Parathyroid adenoma (tissue), 2 donors: ENCODE measurements at regions not wholly inside any gene's neighbourhood (a gene's known extent, or its start where the extent isn't known, plus 50 kb on each side); places are given as distances from the start of the nearest gene placed in this dataset.

ENCODE experiments used
- H2AFZ ChIP-seq: fragments of 300-600 bp; sonication (generic); one replicate; pipeline ENCODE4 v1.7.0; 2017; ENCODE audit warnings: antibody characterized with exemption, mild to moderate bottlenecking
- H3K27ac ChIP-seq: fragments of 300-600 bp; sonication (generic); one replicate; pipeline ENCODE4 v1.7.0; 2017
- H3K27me3 ChIP-seq: fragments of 300-600 bp; sonication (generic); one replicate; pipeline ENCODE4 v1.7.0; 2017; ENCODE audit warnings: low read length; ENCODE audit not compliant: control insufficient read depth, insufficient read depth
- H3K36me3 ChIP-seq: fragments of 300-600 bp; sonication (generic); one replicate; pipeline ENCODE4 v1.7.0; 2017; ENCODE audit warnings: low read length; ENCODE audit not compliant: control insufficient read depth, insufficient read depth
- H3K4me1 ChIP-seq: fragments of 300-600 bp; sonication (generic); one replicate; pipeline ENCODE4 v1.7.0; 2017; ENCODE audit warnings: control low read depth
- H3K4me2 ChIP-seq: fragments of 300-600 bp; sonication (generic); one replicate; pipeline ENCODE4 v1.7.0; 2017; ENCODE audit warnings: low read length
- H3K4me3 ChIP-seq: fragments of 300-600 bp; sonication (generic); one replicate; pipeline ENCODE4 v1.7.0; 2017; ENCODE audit warnings: low read depth, low read length
- H3K79me2 ChIP-seq: fragments of 300-600 bp; sonication (generic); one replicate; pipeline ENCODE4 v1.7.0; 2017; ENCODE audit warnings: control low read depth
- H3K9ac ChIP-seq: fragments of 300-600 bp; sonication (generic); one replicate; pipeline ENCODE4 v1.7.0; 2017; ENCODE audit warnings: mild to moderate bottlenecking
- H3K9me3 ChIP-seq: fragments of 300-600 bp; sonication (generic); one replicate; pipeline ENCODE4 v1.7.0; 2017; ENCODE audit warnings: low read length; ENCODE audit not compliant: control insufficient read depth
- TF ChIP-seq, protein P1 (sequence below): fragments of 300-600 bp; sonication (generic); IDR thresholded peaks from one replicate; pipeline ENCODE4 v1.7.0; 2017; ENCODE audit warnings: antibody characterized with exemption, mild to moderate bottlenecking
- donor health status: primary hyperparathyroidism.

DNA sequence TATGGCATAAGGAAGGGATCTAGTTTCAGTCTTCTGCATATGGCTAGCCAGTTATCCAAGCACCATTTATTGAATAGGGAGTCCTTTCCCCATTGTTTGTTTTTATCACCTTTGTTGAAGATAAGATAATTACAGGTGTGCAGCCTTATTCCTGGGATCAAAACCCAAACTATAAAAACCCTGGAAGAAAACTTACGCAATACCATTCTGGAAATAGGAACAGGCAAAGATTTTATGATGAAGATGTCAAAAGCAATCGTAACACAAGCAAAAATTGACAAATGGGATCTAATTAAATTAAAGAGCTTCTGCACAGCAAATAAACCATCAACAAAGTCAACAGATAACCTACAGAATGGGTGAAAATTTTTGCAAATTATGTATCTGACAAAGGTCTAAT, 128.5 kb upstream of the DCN start:
- Histone ChIP-seq H3K36me3 (no peaks in the 10 kb centered on the region), H3K4me2 (no peak overlapping the region), H3K4me3 (no peak overlapping the region), H3K27me3 (no peaks in the 10 kb centered on the region), H3K79me2 (no peaks in the 10 kb centered on the region), H2AFZ (no peak overlapping the region), H3K9me3 (peaks cover 2% of the 10 kb centered on the region), H3K9ac (no peak overlapping the region), H3K4me1 (no peaks in the 10 kb centered on the region), H3K27ac (no peak overlapping the region)
- TF ChIP-seq, protein P1, sequence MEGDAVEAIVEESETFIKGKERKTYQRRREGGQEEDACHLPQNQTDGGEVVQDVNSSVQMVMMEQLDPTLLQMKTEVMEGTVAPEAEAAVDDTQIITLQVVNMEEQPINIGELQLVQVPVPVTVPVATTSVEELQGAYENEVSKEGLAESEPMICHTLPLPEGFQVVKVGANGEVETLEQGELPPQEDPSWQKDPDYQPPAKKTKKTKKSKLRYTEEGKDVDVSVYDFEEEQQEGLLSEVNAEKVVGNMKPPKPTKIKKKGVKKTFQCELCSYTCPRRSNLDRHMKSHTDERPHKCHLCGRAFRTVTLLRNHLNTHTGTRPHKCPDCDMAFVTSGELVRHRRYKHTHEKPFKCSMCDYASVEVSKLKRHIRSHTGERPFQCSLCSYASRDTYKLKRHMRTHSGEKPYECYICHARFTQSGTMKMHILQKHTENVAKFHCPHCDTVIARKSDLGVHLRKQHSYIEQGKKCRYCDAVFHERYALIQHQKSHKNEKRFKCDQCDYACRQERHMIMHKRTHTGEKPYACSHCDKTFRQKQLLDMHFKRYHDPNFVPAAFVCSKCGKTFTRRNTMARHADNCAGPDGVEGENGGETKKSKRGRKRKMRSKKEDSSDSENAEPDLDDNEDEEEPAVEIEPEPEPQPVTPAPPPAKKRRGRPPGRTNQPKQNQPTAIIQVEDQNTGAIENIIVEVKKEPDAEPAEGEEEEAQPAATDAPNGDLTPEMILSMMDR = no peak

- Histone ChIP-seq H3K4me1 (no peaks in the 10 kb centered on the region), H3K4me2 (no peak overlapping the region), H3K79me2 (no peaks in the 10 kb centered on the region), H3K36me3 (no peaks in the 10 kb centered on the region), H3K4me3 (no peak overlapping the region), H3K9ac (no peak overlapping the region), H3K27me3 (no peaks in the 10 kb centered on the region), H3K27ac (no peak overlapping the region), H3K9me3 (no peaks in the 10 kb centered on the region), H2AFZ (no peak overlapping the region)
- TF ChIP-seq, protein P1 = no peak
Measured at GRCh38 chr12:91309450-91309849, 126.8 kb upstream of the DCN start.

DNA sequence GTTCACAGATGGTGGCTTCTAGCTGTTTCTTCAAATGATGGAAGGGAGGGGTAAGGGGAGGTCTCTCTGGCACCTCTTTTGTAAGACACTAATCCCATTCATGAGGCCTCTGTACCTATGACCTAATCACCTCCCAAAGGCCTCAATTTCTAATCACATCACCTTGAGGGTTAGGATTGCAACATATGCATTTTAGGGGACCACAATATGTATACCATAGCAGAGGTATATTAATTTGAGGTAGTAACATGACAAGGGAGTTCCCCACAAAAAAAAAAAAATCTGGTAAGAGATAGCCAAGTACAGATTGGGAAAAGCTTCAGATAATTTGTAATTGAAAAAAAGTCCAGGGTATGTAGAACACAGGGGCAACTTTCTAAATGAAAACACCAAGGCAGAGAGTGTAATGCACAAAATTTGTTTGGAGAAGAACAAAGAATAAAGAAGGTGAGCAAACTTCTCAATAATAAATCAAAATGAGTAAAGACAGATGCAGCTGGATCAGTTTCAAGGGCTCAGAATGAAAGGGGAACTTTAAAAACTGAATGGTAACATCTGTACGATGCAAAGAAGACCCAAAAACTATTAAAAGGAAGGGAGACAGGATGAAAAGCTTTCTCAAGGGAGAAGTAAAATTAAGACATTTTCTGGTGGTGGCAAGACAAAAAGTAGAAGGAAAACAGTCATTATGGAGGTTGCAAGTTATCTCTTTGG, 125.5 kb upstream of the DCN start:
- Histone ChIP-seq H3K27me3 (no peaks in the 10 kb centered on the region), H3K27ac (no peak overlapping the region)

GRCh38 chr12:91290354-91290753, 107.7 kb upstream of the DCN start:
- no peaks in the 10 kb centered on the region for H3K4me1 ChIP-seq
- no peak overlapping the region for H2AFZ ChIP-seq
- H3K27ac ChIP-seq = no peak overlapping the region
- H3K4me3 ChIP-seq = no peak overlapping the region
- no peaks in the 10 kb centered on the region for H3K79me2 ChIP-seq
- no peaks in the 10 kb centered on the region for H3K36me3 ChIP-seq
- TF ChIP-seq, protein P1 = no peak
- H3K27me3 ChIP-seq = no peaks in the 10 kb centered on the region
- no peaks in the 10 kb centered on the region for H3K9me3 ChIP-seq
- no peak overlapping the region for H3K9ac ChIP-seq
- H3K4me2 ChIP-seq = no peak overlapping the region

More for the DNA sequence above, 125.5 kb upstream of the DCN start:
- no peak overlapping the region for H3K4me3 ChIP-seq
- no peaks in the 10 kb centered on the region for H3K4me1 ChIP-seq
- no peaks in the 10 kb centered on the region for H3K36me3 ChIP-seq
- no peak overlapping the region for H2AFZ ChIP-seq
- no peaks in the 10 kb centered on the region for H3K79me2 ChIP-seq
- TF ChIP-seq, protein P1 = no peak
- H3K9ac ChIP-seq = no peak overlapping the region
- H3K4me2 ChIP-seq = no peak overlapping the region
- H3K9me3 ChIP-seq = no peaks in the 10 kb centered on the region

DNA sequence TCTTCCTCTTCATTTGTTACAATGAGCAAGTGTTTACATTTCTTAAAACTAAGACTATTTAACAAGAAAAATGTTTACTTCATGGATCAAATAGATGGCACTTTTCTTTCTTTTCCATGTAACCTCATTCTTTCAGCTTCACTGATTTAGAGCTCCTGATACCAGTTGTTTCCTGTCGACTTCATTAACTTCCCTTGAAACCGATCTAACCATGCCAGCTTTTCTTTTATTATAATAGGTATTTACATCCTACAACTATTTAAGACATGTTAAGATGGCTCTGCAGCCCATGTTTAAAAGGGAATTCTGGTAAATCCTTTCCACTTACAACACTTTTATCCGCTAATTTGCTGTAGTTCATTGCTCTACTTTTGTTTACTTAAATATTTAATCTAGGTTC, 107.3 kb upstream of the DCN start:
- Histone ChIP-seq H3K79me2 (no peaks in the 10 kb centered on the region), H3K36me3 (no peaks in the 10 kb centered on the region), H3K9me3 (no peaks in the 10 kb centered on the region), H3K27ac (no peak overlapping the region), H3K9ac (no peak overlapping the region), H3K27me3 (no peaks in the 10 kb centered on the region), H2AFZ (no peak overlapping the region), H3K4me2 (no peak overlapping the region), H3K4me3 (no peak overlapping the region), H3K4me1 (no peaks in the 10 kb centered on the region)
- TF ChIP-seq, protein P1 = no peak
